SK-N-MC (cell line): ENCODE measurements at regions not wholly inside any gene's neighbourhood (a gene's known extent, or its start where the extent isn't known, plus 50 kb on each side); places are given as distances from the start of the nearest gene placed in this dataset.

Experiments
- DNase-seq: peaks from one replicate; pipeline ENCODE4 v3.0.0-alpha.2; 2011; ENCODE audit warnings: low read depth, low spot score
- H3K27ac ChIP-seq: fragments of 200-600 bp; sonication (generic); 2 replicates; pipeline ENCODE4 v1.5.1; 2016; ENCODE audit warnings: mixed run types
- H3K36me3 ChIP-seq: fragments of 200-600 bp; sonication (generic); 2 replicates; pipeline ENCODE4 v1.6.1; 2017; ENCODE audit warnings: antibody characterized with exemption, low read length, mixed read lengths; ENCODE audit not compliant: insufficient read depth
- H3K4me3 ChIP-seq: fragments of 200-600 bp; sonication (generic); 2 replicates; pipeline ENCODE4 v1.5.1; 2016
- H3K9ac ChIP-seq: fragments of 200-600 bp; sonication (generic); 2 replicates; pipeline ENCODE4 v1.8.0; 2017; ENCODE audit warnings: mixed run types, mixed read lengths; ENCODE audit not compliant: insufficient read length
- H3K9me3 ChIP-seq: fragments of 200-600 bp; sonication (generic); 2 replicates; pipeline ENCODE4 v1.6.1; 2017; ENCODE audit warnings: low read depth, mild to moderate bottlenecking, antibody characterized with exemption, low read length, moderate library complexity, mixed read lengths
- EZH2 ChIP-seq: fragments of 200-600 bp; sonication (generic); IDR thresholded peaks from one replicate; pipeline ENCODE4 v1.6.1; 2017; ENCODE audit warnings: antibody characterized with exemption
- FOXP2 ChIP-seq: optimal IDR thresholded peaks from 2 replicates; pipeline ENCODE3; 2011; ENCODE audit warnings: mild to moderate bottlenecking, moderate library complexity; ENCODE audit not compliant: insufficient read depth; ENCODE audit errors: extremely low read length, control extremely low read depth
- POLR2AphosphoS5 ChIP-seq: IDR thresholded peaks from 2 replicates; pipeline ENCODE4 v1.6.1; 2012; ENCODE audit warnings: mild to moderate bottlenecking, low read depth, low read length, borderline replicate concordance

GRCh38 chr5:110221036-110221435, 505.4 kb downstream of the TMEM232 start:
- no peak for DNase-seq
- H3K36me3 ChIP-seq, result no peaks in the 10 kb centered on the region
- no peak overlapping the region for H3K4me3 ChIP-seq
- H3K27ac ChIP-seq, result no peak overlapping the region
- H3K9ac ChIP-seq, result no peak overlapping the region
- peaks cover 4% of the 10 kb centered on the region; the same call in 1 of the 2 replicates for H3K9me3 ChIP-seq
- TF ChIP-seq FOXP2, result no peak
- TF ChIP-seq EZH2, result no peak
- no peak for TF ChIP-seq POLR2AphosphoS5

GRCh38 chr5:110224050-110224449, 502.4 kb downstream of the TMEM232 start:
- TF ChIP-seq FOXP2 (no peak), EZH2 (no peak), POLR2AphosphoS5 (no peak)

GRCh38 chr5:110225949-110226348, 500.5 kb downstream of the TMEM232 start:
- H3K9ac ChIP-seq, result no peak overlapping the region
- DNase-seq, result no peak
- no peak overlapping the region for H3K27ac ChIP-seq
- peaks cover 3% of the 10 kb centered on the region; the same call in 1 of the 2 replicates for H3K9me3 ChIP-seq
- H3K4me3 ChIP-seq, result no peak overlapping the region
- no peaks in the 10 kb centered on the region for H3K36me3 ChIP-seq
- TF ChIP-seq FOXP2 (no peak), EZH2 (no peak), POLR2AphosphoS5 (no peak)

More at GRCh38 chr5:110224050-110224449, 502.4 kb downstream of the TMEM232 start:
- no peaks in the 10 kb centered on the region for H3K36me3 ChIP-seq
- H3K4me3 ChIP-seq, result no peak overlapping the region
- H3K27ac ChIP-seq, result no peak overlapping the region
- H3K9me3 ChIP-seq, result peaks cover 4% of the 10 kb centered on the region; the same call in 1 of the 2 replicates
- H3K9ac ChIP-seq, result no peak overlapping the region
- DNase-seq, result no peak

GRCh38 chr5:110239786-110240185, 486.7 kb downstream of the TMEM232 start:
- Histone ChIP-seq H3K36me3 (no peaks in the 10 kb centered on the region), H3K9me3 (no peaks in the 10 kb centered on the region), H3K9ac (no peak overlapping the region), H3K27ac (no peak overlapping the region), H3K4me3 (no peak overlapping the region)
- TF ChIP-seq POLR2AphosphoS5, result no peak
- TF ChIP-seq FOXP2, result no peak
- TF ChIP-seq EZH2, result no peak
- DNase-seq, result no peak

DNA sequence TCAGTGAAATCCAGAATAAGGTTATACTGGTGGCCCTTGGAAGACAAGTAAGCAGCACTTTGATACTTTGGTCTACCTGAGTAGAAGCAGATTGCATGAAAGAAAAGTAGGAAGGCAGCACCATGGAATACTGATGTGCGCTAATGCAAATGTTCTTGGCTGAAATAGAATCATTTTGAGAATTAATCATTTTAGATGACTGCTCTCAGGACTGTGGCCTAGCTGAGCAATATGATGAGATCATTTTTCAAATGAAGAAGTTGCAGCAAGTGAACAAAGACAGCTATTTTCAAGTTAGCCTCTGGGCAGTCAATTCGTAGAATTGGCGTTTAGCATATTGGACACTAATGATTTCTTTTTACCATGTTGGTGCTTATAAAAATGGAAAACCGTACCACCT, 483.5 kb downstream of the TMEM232 start:
- no peak for TF ChIP-seq POLR2AphosphoS5
- TF ChIP-seq FOXP2, result no peak
- DNase-seq, result no peak
- H3K9me3 ChIP-seq, result no peaks in the 10 kb centered on the region
- no peaks in the 10 kb centered on the region for H3K36me3 ChIP-seq
- H3K4me3 ChIP-seq, result no peak overlapping the region
- H3K27ac ChIP-seq, result no peak overlapping the region
- H3K9ac ChIP-seq, result no peak overlapping the region

DNA sequence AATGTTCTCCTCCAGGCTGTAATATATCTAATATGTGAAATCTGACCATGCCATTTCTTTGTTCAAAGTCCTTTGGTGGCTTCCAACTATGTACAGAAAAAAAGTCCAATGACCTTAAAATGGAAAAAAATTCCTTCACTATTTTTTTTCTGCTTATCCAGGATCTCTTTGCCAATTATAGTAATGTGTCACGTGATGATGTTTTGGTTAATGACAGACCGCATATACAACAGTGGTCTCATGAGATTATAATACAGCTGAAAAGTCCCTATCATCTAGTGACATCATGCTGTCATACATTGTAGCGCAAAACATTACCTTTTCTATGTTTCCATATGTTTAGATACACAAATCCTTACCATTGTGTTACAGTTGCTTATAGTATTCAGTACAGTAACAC, 477.6 kb downstream of the TMEM232 start:
- H3K36me3 ChIP-seq, result no peaks in the 10 kb centered on the region

GRCh38 chr5:110250355-110250754, 476.1 kb downstream of the TMEM232 start:
- no peak for DNase-seq
- TF ChIP-seq EZH2 (no peak), POLR2AphosphoS5 (no peak), FOXP2 (no peak)
- no peaks in the 10 kb centered on the region for H3K36me3 ChIP-seq
- H3K4me3 ChIP-seq, result no peak overlapping the region
- H3K27ac ChIP-seq, result no peak overlapping the region
- no peak overlapping the region for H3K9ac ChIP-seq
- no peaks in the 10 kb centered on the region for H3K9me3 ChIP-seq

More for the DNA sequence above, 477.6 kb downstream of the TMEM232 start:
- no peak overlapping the region for H3K9ac ChIP-seq
- no peak for TF ChIP-seq EZH2
- H3K9me3 ChIP-seq, result no peaks in the 10 kb centered on the region
- H3K27ac ChIP-seq, result no peak overlapping the region
- no peak for DNase-seq
- no peak overlapping the region for H3K4me3 ChIP-seq

DNA sequence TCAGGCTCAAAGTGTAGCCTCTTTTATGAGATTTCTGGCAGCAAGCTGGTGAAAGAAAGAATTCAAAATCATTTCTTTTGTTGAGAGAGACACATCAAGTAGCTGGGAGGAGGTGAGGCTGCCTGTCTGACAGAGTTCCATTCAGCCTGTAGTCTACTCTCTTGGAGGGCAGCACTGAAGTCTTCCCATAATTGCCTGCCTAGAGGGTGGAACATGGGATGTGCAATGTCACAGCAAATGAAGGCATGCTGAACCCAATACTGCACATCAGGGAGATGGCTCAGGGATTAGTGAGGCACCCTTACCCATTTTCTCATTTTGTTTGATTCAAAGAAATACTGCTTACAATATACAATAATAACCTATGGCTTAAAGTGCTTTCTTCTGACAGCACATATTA, 475.7 kb downstream of the TMEM232 start:
- Histone ChIP-seq H3K9ac (no peak overlapping the region), H3K27ac (no peak overlapping the region), H3K4me3 (no peak overlapping the region), H3K9me3 (no peaks in the 10 kb centered on the region), H3K36me3 (no peaks in the 10 kb centered on the region)
- DNase-seq, result no peak
- TF ChIP-seq FOXP2, result no peak
- no peak for TF ChIP-seq POLR2AphosphoS5
- no peak for TF ChIP-seq EZH2

DNA sequence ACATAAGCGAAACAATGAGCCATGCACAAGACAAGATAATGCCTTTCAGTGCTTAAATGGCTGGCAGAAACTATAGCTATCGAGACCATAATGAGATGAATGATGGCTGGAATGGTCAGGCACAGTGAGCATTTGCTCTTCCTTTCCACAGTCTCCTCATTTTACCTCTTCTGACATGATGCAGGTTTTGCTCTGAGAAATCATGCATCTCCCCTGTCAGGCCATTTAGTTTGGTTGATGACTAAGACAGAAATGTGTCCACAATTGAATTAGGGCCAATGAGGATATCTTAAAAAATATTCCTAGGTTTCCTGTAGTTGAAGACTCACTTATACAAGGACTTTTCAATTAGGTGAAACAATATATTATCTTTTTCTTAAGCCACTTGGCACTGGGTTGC, 475.1 kb downstream of the TMEM232 start:
- DNase-seq, result no peak
- H3K9me3 ChIP-seq, result no peaks in the 10 kb centered on the region
- no peak overlapping the region for H3K9ac ChIP-seq
- no peaks in the 10 kb centered on the region for H3K36me3 ChIP-seq
- no peak overlapping the region for H3K27ac ChIP-seq
- H3K4me3 ChIP-seq, result no peak overlapping the region
- TF ChIP-seq EZH2 (no peak), POLR2AphosphoS5 (no peak), FOXP2 (no peak)

GRCh38 chr5:110255194-110255593, 471.3 kb downstream of the TMEM232 start:
- DNase-seq, result no peak
- H3K9me3 ChIP-seq, result no peaks in the 10 kb centered on the region
- H3K36me3 ChIP-seq, result no peaks in the 10 kb centered on the region
- H3K27ac ChIP-seq, result no peak overlapping the region
- H3K4me3 ChIP-seq, result no peak overlapping the region
- no peak overlapping the region for H3K9ac ChIP-seq
- TF ChIP-seq POLR2AphosphoS5 (no peak), FOXP2 (no peak), EZH2 (no peak)
